Naive thymus-derived CD8-positive, alpha-beta T cell (primary cell): ENCODE measurements at regions not wholly inside any gene's neighbourhood (a gene's known extent, or its start where the extent isn't known, plus 50 kb on each side); places are given as distances from the start of the nearest gene placed in this dataset.

Experiments used
- ATAC-seq, 2 donors: fragments of 150-1000 bp; cut with Tn5 transposase in 1 of 2; sonication (Bioruptor Pico), chemical (Tn5 transposase) in 1 of 2; 1 replicate in 1 of 2; 2 replicates in 1 of 2; pipeline ENCODE4 v1.10.0; 2021; ENCODE audit warnings: mild to moderate bottlenecking in 2 of 2, moderate library complexity in 2 of 2
- POLR2A ChIA-PET: fragments of 350-600 bp; sonication (Branson Sonifier 250); formaldehyde crosslinking; loops from one replicate; lab custom pipeline; 2021; ENCODE audit warnings: antibody characterized with exemption; lab: Charles Lee
- DNase-seq, 10 donors: peaks; one replicate each; pipeline versions ENCODE4 v3.0.0 to v3.0.0-alpha.2; 2020 to 2022
- H3K27ac Mint-ChIP-seq, 10 donors: one replicate each; pipeline ENCODE4 v1.8.0; 2020 to 2022; ENCODE audit warnings: mild to moderate bottlenecking in 10 of 10, mixed read lengths in 10 of 10, moderate library complexity in 4 of 10, inconsistent platforms in 1 of 10
- H3K27me3 Mint-ChIP-seq, 5 donors: one replicate each; pipeline ENCODE4 v1.8.0; 2021 to 2022; ENCODE audit warnings: mixed read lengths in 5 of 5
- H3K36me3 Mint-ChIP-seq, 3 donors: one replicate each; pipeline ENCODE4 v1.8.0; 2020 to 2022; ENCODE audit warnings: mixed read lengths in 3 of 3, mild to moderate bottlenecking in 2 of 3, inconsistent platforms in 1 of 3
- H3K4me1 Mint-ChIP-seq, 4 donors: one replicate each; pipeline ENCODE4 v1.8.0; 2021 to 2022; ENCODE audit warnings: mixed read lengths in 4 of 4
- H3K4me3 Mint-ChIP-seq, 10 donors: one replicate each; pipeline ENCODE4 v1.8.0; 2020 to 2022; ENCODE audit warnings: mild to moderate bottlenecking in 10 of 10, mixed read lengths in 10 of 10, moderate library complexity in 6 of 10, inconsistent platforms in 1 of 10
- H3K9me3 Mint-ChIP-seq, 9 donors: one replicate each; pipeline ENCODE4 v1.8.0; 2020 to 2022; ENCODE audit warnings: mixed read lengths in 9 of 9, mild to moderate bottlenecking in 3 of 9, inconsistent platforms in 1 of 9, moderate library complexity in 1 of 9

DNA sequence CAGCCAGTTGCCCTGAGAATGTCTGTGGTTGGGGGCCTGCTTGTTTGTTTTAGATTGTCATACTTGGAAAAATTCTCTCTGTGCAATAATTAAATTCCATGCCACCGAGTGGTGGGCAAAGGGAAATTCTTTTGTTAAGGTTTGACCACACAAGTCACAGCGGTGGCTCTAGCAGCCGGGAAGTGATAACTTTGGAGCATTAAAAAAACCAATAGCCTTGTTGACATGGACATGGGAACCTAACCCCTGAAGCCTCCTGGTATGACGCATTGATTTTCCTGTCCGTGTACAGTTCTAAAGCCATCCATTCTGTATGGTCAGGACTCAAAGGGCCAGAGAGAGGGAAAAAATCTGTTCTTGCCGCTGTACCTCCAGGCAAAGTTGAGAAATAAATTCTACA is 384.9 kb upstream of the ZNF507 start:
- POLR2A ChIA-PET: no interaction called here

DNA sequence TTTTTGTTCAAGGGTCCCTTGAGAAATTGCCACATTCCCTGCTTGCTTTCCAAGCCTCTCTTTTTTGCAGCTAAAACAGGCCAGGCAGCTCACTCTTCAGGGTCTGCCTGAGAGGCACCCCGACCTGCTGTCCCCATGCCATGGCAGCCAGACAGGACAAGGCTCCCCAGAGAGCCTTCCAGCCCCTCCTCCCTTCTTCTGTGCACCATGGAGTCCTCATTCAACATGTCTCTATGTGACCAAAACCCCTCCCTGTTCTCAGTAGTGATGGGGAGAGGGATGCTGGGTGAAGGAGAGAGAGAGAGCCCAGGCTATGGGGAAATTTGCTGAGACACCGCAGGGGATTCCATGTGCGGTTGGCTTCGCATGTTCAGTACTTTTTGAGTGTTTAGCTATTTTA is 384.2 kb upstream of the ZNF507 start:
- Mint-ChIP-seq H3K9me3 (peaks cover 0 to 4% (median 0%) of the 10 kb centered on the region in 9 donors), H3K27ac (no peak overlapping the region), H3K4me1 (no peaks in the 10 kb centered on the region), H3K27me3 (peaks cover 0 to 13% (median 1%) of the 10 kb centered on the region in 5 donors), H3K4me3 (no peak overlapping the region), H3K36me3 (no peaks in the 10 kb centered on the region)
- ATAC-seq (no peak), DNase-seq (no peak)
- POLR2A ChIA-PET: no interaction called here

More for the DNA sequence above, 384.9 kb upstream of the ZNF507 start:
- H3K27ac Mint-ChIP-seq: no peak overlapping the region
- H3K27me3 Mint-ChIP-seq: peaks cover 0 to 13% (median 1%) of the 10 kb centered on the region in 5 donors
- ATAC-seq: no peak
- H3K36me3 Mint-ChIP-seq: no peaks in the 10 kb centered on the region
- no peak overlapping the region for H3K4me3 Mint-ChIP-seq
- H3K4me1 Mint-ChIP-seq: no peaks in the 10 kb centered on the region
- no peak for DNase-seq
- peaks cover 0 to 8% (median 0%) of the 10 kb centered on the region in 9 donors for H3K9me3 Mint-ChIP-seq

DNA sequence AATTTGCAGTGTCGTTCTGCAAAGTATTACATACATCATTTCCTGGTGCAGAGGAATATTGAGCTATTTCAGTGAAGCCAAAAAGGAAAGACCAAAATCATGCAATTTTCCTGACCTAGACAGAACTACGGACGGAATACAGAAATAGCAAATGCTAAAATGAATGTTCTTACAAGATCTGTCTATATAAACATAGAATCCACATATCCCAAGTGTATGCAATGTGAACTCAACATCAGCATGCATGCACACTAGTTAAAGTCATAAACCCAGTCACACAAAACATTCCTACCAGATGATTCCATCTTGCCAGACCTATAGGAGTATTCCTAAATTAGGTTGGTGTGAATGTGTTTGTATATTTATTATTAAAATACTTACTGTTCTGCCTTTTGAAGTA is 383.7 kb upstream of the ZNF507 start:
- Mint-ChIP-seq H3K27me3 (peaks cover 0 to 13% (median 1%) of the 10 kb centered on the region in 5 donors), H3K36me3 (no peaks in the 10 kb centered on the region), H3K27ac (no peak overlapping the region), H3K4me3 (no peak overlapping the region), H3K9me3 (peaks cover 0 to 4% (median 0%) of the 10 kb centered on the region in 9 donors), H3K4me1 (no peaks in the 10 kb centered on the region)
- DNase-seq (no peak), ATAC-seq (no peak)
- POLR2A ChIA-PET: no interaction called here

DNA sequence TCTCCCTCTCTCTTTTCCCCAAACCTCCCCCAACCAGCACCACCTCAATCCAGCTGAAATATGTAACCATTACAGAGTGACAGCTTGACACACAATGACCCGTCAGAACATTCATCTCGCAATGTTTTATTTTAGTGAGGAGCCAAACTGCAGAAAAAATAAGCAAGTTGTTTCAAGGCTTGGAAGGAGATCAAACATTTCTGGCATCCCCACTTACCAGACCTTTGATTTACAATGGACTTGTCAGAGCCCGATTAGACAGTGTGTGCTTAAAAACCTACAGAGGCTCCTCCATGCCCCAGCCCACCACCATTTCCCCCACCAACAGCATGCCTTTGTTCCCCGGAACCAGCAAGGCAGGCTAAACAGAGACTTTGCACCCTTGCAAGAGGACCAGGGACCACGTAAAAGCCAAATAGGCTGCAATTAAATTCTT is 382.8 kb upstream of the ZNF507 start:
- ATAC-seq (no peak), DNase-seq (no peak)
- POLR2A ChIA-PET: no interaction called here
- Mint-ChIP-seq H3K9me3 (peaks cover 0 to 4% (median 2%) of the 10 kb centered on the region in 9 donors), H3K4me3 (no peak overlapping the region), H3K27ac (no peak overlapping the region), H3K27me3 (peaks cover 0 to 13% (median 1%) of the 10 kb centered on the region in 5 donors), H3K36me3 (no peaks in the 10 kb centered on the region), H3K4me1 (no peaks in the 10 kb centered on the region)

DNA sequence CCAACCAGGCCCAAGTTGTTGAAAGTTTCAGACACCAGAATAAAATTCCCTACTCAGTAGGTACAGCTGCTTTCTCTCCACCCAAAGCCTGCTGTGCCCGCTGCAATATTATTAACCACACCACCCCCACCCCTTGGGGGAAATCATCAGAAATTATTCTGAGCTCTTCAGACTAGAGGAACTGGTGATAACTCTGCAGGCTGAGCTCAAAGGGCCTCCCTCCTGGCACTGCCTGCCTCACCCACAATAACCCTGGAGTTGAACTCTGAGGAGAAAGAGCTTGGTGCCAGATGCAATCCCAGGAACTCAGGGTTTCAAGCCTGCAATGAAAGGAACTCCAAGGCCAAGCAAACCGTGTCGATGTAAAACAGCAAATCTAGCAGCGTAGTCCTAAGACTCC is 381.7 kb upstream of the ZNF507 start:
- Mint-ChIP-seq H3K27ac (no peak overlapping the region), H3K4me3 (no peak overlapping the region), H3K36me3 (no peaks in the 10 kb centered on the region), H3K27me3 (peaks cover 0 to 14% (median 0%) of the 10 kb centered on the region in 5 donors), H3K9me3 (peaks cover 0 to 4% (median 2%) of the 10 kb centered on the region in 9 donors), H3K4me1 (no peaks in the 10 kb centered on the region)
- ATAC-seq (no peak), DNase-seq (no peak)
- POLR2A ChIA-PET: no interaction called here

DNA sequence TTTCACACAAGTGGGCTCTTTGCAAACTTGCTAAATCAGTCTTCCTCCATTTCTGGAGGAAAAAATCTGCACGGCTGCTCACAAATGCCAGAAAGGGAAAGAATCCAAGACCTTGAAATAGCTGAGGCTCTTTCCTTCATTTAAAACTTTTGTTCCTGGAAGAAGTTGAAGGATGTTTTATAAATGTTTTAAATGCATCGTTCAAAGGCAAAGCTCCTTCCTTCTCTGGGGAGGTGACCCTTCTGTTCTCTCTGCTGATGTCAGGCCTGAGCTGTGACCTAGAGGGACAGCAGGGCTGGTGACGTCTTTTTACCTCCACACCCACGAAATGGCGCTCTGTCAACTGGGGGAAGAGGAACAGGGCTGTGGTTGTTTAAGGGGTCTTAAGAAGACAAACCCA is 376.4 kb upstream of the ZNF507 start:
- H3K27me3 Mint-ChIP-seq: peaks cover 0 to 8% (median 0%) of the 10 kb centered on the region in 5 donors
- DNase-seq (no peak), ATAC-seq (no peak)
- H3K4me3 Mint-ChIP-seq: no peak overlapping the region
- H3K36me3 Mint-ChIP-seq: no peaks in the 10 kb centered on the region
- no peaks in the 10 kb centered on the region for H3K4me1 Mint-ChIP-seq
- no peak overlapping the region for H3K27ac Mint-ChIP-seq
- POLR2A ChIA-PET: no interaction called here
- peaks cover 0 to 6% (median 0%) of the 10 kb centered on the region in 9 donors for H3K9me3 Mint-ChIP-seq

DNA sequence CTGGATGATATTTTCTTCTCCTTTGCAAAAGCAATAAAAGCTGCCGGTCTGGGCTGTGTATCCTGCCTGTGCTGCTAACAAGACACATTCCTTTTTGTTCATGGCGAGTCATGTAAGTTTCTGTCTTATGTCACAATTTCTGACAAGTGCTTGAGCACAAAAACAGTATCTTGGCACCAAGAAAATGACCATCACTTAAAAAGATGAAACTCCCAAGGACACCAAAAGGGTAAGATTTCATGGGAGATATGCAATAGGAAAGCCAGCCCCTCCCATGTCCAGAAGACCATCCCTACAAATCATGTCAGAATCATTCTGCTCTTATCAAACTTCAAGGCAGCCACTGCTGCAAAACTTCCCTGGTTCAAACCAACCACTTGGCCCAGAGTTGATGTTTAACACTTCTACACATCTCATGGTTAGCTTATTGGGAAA is 375.4 kb upstream of the ZNF507 start:
- H3K27ac Mint-ChIP-seq: no peak overlapping the region
- no peaks in the 10 kb centered on the region for H3K4me1 Mint-ChIP-seq
- POLR2A ChIA-PET: no interaction called here
- DNase-seq (no peak), ATAC-seq (no peak)
- H3K36me3 Mint-ChIP-seq: no peaks in the 10 kb centered on the region
- H3K4me3 Mint-ChIP-seq: no peak overlapping the region
- H3K9me3 Mint-ChIP-seq: peaks cover 0 to 6% (median 0%) of the 10 kb centered on the region in 9 donors
- peaks cover 0 to 13% (median 3%) of the 10 kb centered on the region in 5 donors for H3K27me3 Mint-ChIP-seq

DNA sequence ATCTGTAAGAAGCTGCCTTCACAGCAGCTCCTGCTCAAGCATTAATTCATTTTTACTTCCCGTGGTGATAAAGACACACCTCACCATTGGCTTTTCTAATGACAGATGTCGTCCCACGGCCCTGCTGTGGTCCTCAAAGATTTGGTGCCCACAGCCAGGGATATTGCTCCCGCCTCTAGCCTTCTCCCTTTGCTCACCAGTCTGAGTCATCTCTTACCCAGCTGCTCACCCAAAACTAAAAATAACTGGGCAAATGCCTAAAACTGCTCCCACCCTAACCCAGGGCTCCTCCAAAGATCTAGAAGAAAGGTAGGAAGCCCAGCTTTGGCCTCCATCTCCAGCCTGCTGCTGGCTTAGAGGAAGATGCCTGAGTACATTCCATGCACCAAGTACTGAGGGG is 371.1 kb upstream of the ZNF507 start:
- no peak overlapping the region for H3K4me3 Mint-ChIP-seq
- no peaks in the 10 kb centered on the region for H3K36me3 Mint-ChIP-seq
- H3K27me3 Mint-ChIP-seq: peaks cover 0 to 9% (median 2%) of the 10 kb centered on the region in 5 donors
- DNase-seq: no peak
- H3K4me1 Mint-ChIP-seq: no peaks in the 10 kb centered on the region
- H3K9me3 Mint-ChIP-seq: peaks cover 0 to 4% (median 0%) of the 10 kb centered on the region in 9 donors
- H3K27ac Mint-ChIP-seq: no peak overlapping the region
- ATAC-seq: no peak
- POLR2A ChIA-PET: no interaction called here

DNA sequence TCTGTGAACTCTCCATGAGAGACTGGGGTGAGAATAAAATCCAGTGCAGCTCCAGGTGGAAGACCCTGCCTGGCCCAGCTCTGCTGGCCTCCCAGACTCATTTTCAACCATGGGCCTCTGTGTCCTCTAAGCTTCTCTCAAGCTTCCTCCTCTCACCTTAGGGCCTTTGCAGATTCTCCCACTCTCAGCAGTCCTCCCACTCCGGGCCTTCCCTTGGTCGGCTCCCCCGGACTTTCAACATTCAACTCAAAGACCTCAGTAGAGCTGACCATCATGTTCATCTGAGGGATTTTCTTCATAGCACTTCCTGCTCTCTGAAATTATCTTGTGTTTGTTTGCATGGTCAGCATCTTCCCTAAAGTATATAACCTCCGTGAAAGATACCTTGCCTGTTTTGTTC is 370.5 kb upstream of the ZNF507 start:
- H3K27me3 Mint-ChIP-seq: peaks cover 0 to 9% (median 2%) of the 10 kb centered on the region in 5 donors
- peaks cover 0 to 4% (median 0%) of the 10 kb centered on the region in 9 donors for H3K9me3 Mint-ChIP-seq
- no peak overlapping the region for H3K4me3 Mint-ChIP-seq
- POLR2A ChIA-PET: no interaction called here
- H3K36me3 Mint-ChIP-seq: no peaks in the 10 kb centered on the region
- ATAC-seq: no peak
- no peak for DNase-seq
- no peaks in the 10 kb centered on the region for H3K4me1 Mint-ChIP-seq
- no peak overlapping the region for H3K27ac Mint-ChIP-seq

DNA sequence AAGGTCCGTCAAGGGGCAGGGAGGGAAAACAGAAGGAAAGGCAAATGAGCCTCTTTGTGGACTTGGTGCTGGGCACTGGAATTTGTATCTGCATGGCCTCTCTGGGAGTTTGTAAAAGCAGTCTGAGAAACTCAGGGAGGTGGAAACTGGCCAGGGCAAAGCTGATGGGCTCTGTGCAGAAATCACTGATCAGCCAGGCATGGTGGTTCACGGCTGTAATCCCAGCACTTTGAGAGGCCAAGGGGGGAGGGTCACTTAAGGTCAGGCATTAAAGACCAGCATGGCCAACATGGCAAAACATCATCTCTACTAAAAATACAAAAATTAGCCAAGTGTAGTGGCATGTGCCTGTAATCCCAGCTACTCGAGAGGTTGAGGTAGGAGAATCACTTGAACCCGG is 369.9 kb upstream of the ZNF507 start:
- no peak overlapping the region for H3K27ac Mint-ChIP-seq
- H3K27me3 Mint-ChIP-seq: peaks cover 0 to 9% (median 2%) of the 10 kb centered on the region in 5 donors
- no peaks in the 10 kb centered on the region for H3K4me1 Mint-ChIP-seq
- H3K9me3 Mint-ChIP-seq: peaks cover 0 to 4% (median 0%) of the 10 kb centered on the region in 9 donors
- no peak for ATAC-seq
- no peak overlapping the region for H3K4me3 Mint-ChIP-seq
- no peaks in the 10 kb centered on the region for H3K36me3 Mint-ChIP-seq
- no peak for DNase-seq
- POLR2A ChIA-PET: no interaction called here

DNA sequence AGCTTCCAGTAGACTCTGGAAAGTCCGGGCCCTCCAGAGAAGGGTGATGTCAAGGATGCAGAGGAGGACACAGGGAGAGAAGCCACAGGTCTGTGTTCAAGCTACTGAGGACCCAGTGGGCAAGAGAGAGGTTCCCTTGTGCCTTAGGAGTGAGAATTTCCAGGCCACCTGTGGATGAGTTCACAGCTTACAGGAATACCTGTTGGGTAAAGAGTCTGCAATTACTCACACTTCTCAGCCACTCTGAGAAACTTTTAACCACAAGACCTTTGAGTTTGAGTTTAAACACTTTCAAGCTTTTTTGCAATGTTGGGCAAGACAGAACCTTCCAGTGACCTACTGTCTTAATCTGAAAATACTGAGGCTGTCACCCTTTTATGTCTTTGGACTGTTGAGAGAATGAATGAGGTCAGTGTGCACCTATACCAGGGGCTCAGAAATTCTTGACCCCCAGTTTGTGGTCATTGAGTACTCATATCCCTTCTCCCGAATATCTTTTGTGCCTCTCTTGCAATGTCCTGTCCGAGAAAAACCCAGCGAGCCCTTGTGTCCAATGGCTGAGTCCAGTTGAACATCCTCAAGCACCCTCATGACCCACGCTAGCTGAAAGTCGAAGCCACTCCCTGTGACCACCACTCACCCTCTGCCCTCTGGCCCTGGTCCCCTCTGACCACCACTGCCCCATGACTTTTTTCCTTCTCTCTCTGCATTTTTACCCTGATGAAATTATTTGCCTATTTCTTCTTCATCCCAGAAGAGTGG is 368.5 kb upstream of the ZNF507 start:
- POLR2A ChIA-PET: no interaction called here
- Mint-ChIP-seq H3K27me3 (peaks cover 0 to 9% (median 2%) of the 10 kb centered on the region in 5 donors), H3K4me3 (no peak overlapping the region), H3K9me3 (peaks cover 0 to 4% (median 0%) of the 10 kb centered on the region in 9 donors), H3K36me3 (no peaks in the 10 kb centered on the region), H3K4me1 (no peaks in the 10 kb centered on the region), H3K27ac (no peak overlapping the region)
- DNase-seq (no peak), ATAC-seq (no peak)

DNA sequence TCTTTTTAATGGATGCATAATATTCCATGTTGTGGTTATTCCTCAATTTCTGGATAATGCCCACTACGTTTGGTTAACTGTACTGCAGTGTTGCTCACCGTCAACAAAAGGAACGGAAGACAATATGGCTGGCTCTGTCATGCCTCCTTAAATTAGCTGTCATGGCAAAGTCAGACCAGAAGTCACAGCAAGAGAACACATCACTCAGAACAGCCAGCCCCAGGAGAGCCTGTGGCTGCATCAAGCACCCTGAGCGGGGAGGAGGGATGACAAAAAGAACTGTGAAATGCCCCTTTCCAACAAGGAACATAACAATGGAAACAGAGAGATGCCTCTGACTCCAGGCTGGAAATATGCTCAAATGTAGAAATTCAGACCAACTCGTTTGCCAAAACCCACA is 366.0 kb upstream of the ZNF507 start:
- Mint-ChIP-seq H3K27ac (no peak overlapping the region), H3K27me3 (peaks cover 0 to 4% (median under 1%) of the 10 kb centered on the region in 5 donors)
- ATAC-seq: no peak

DNA sequence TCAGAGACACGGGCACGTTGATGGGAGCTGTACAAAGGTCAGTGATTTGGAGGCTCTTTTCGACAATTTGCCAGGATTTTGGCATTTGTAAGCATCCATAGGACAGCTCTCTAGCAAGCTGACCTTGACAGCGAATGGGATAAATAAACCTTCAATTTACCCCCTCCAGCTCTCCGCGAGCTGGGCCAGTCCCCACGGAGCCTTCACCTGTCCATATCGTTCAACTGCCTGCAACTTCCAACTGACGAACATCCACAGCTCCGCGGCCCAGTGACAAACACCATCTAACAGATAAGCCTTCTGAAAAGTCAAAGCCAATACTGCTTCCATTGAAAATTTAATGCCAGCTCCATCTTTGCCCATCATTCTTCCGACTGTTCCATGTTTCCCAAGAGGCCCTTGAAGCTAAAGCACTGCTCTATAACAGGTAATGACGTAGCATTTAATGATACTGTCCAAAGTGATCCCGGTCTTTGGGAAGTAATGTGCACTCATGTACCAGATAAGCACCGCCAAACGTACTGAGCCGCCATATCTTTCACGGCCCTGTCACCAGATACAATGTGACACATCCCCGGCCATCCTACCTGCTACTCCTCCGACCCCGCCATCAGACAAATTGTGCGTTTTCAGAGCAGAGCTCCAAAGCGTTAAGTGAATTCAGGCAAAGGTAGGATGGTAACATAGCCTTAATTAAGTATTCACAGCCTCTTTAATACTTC is 365.3 kb upstream of the ZNF507 start:
- no peak for ATAC-seq
- no peak overlapping the region for H3K4me3 Mint-ChIP-seq
- H3K9me3 Mint-ChIP-seq: peaks cover 0 to 9% (median 1%) of the 10 kb centered on the region in 9 donors
- DNase-seq: no peak
- no peak overlapping the region for H3K27ac Mint-ChIP-seq
- POLR2A ChIA-PET: no interaction called here
- H3K36me3 Mint-ChIP-seq: no peaks in the 10 kb centered on the region
- no peaks in the 10 kb centered on the region for H3K4me1 Mint-ChIP-seq
- peaks cover 0 to 8% (median 2%) of the 10 kb centered on the region in 5 donors for H3K27me3 Mint-ChIP-seq

More for the DNA sequence above, 366.0 kb upstream of the ZNF507 start:
- H3K4me3 Mint-ChIP-seq: no peak overlapping the region
- peaks cover 0 to 5% (median 0%) of the 10 kb centered on the region in 9 donors for H3K9me3 Mint-ChIP-seq
- no peaks in the 10 kb centered on the region for H3K4me1 Mint-ChIP-seq
- H3K36me3 Mint-ChIP-seq: no peaks in the 10 kb centered on the region
- DNase-seq: no peak
- POLR2A ChIA-PET: no interaction called here
